ENCODE measurements at regions not wholly inside any gene's neighbourhood (a gene's known extent, or its start where the extent isn't known, plus 50 kb on each side); places are given as distances from the start of the nearest gene placed in this dataset.

GRCh38 chr4:23458054-23458453, 431.8 kb downstream of the PPARGC1A start:
- intact Hi-C loops (cut with micrococcal nuclease; ENCODE audit: unreplicated experiment): no loop called here
- no peaks in the 10 kb centered on the region for H3K9me3 ChIP-seq (ENCODE audit: low read length)
- H3K4me3 ChIP-seq (replicated peaks in 1 of 3; ENCODE audit: insufficient read depth in 1 of 3, low read depth in 2 of 3, low read length in 3 of 3): no peak overlapping the region
- H4K20me1 ChIP-seq (ENCODE audit: insufficient read depth, low read length): no peaks in the 10 kb centered on the region
- H3K36me3 ChIP-seq (replicated peaks in 1 of 2; ENCODE audit: control insufficient read depth in 1 of 2, insufficient read depth in 2 of 2, low read length in 2 of 2): no peaks in the 10 kb centered on the region
- in situ Hi-C loops (cut with HindIII; ENCODE audit: extremely low pct_ligation_motif_present, low pct_unique_long_range_greater_than_20kb): no loop called here
- no peaks in the 10 kb centered on the region for H3K79me2 ChIP-seq (ENCODE audit: insufficient read depth, low read length)
- no peak for DNase-seq (ENCODE audit: low spot score)
- no peak overlapping the region for H2AFZ ChIP-seq (ENCODE audit: low read length)
- ChIA-PET POLR2A (no interaction called here), CTCF (ENCODE audit: low intra/inter-chr PET ratio, low total read pairs) (no interaction called here)
- H3K27me3 ChIP-seq (ENCODE audit: control insufficient read depth in 1 of 2, insufficient read depth in 2 of 2, low read length in 2 of 2): no peaks in the 10 kb centered on the region
- no peak for ATAC-seq
- no TSS peak for BruUV-seq (replicated peaks)
- H3K27ac ChIP-seq (ENCODE audit: extremely low read length, insufficient read depth, low read length): no peak overlapping the region
- no peak overlapping the region for H3K9ac ChIP-seq (ENCODE audit: insufficient read depth, low read depth, low read length)
- no peak overlapping the region for H3K4me2 ChIP-seq (ENCODE audit: low read depth, low read length)
- 23% methylated on average over 1 of the region's 1 CpG for WGBS (ENCODE audit: low lambda C conversion rate)
- FAIRE-seq: no peak
- H3K4me1 ChIP-seq (ENCODE audit: insufficient read depth, low read length): no peaks in the 10 kb centered on the region
- no peak for TF ChIP-seq RNF219 (CRISPR knock-in tag; IDR thresholded peaks at IDR 0.05)
- TF ChIP-seq MXI1 (IDR thresholded peaks at IDR 0.05; ENCODE audit: borderline replicate concordance, low read depth, low read length): no peak
- no peak for TF ChIP-seq ELF4 (CRISPR knock-in tag; IDR thresholded peaks at IDR 0.05; ENCODE audit: borderline replicate concordance)
- no peak for TF ChIP-seq HBP1 (CRISPR knock-in tag; IDR thresholded peaks at IDR 0.05; ENCODE audit: low read depth)
- no peak for TF ChIP-seq RARA (CRISPR knock-in tag; IDR thresholded peaks at IDR 0.05)
- no peak for TF ChIP-seq ZNF724P (CRISPR knock-in tag; IDR thresholded peaks at IDR 0.05; ENCODE audit: borderline replicate concordance)
- no peak for TF ChIP-seq HMGXB3 (CRISPR knock-in tag; IDR thresholded peaks at IDR 0.05; ENCODE audit: borderline replicate concordance)
- TF ChIP-seq ZNF530 (CRISPR knock-in tag; IDR thresholded peaks at IDR 0.05; ENCODE audit: low read depth): no peak
- no peak for TF ChIP-seq ZFY (CRISPR knock-in tag; IDR thresholded peaks at IDR 0.05)
- TF ChIP-seq AGO2 (optimal IDR thresholded peaks at IDR 0.05; ENCODE audit: low read depth, low read length): no peak
- no peak for TF ChIP-seq ZBTB43 (CRISPR knock-in tag; conservative IDR thresholded peaks at IDR 0.05)
- no peak for TF ChIP-seq TRIM24 (CRISPR knock-in tag; IDR thresholded peaks at IDR 0.05)

All from HepG2 (cell line).